ENCODE measurements at regions not wholly inside any gene's neighbourhood (a gene's known extent, or its start where the extent isn't known, plus 50 kb on each side); places are given as distances from the start of the nearest gene placed in this dataset.
A peak's percentile ranks its signal among the peaks of the same experiment; 100 is the strongest.

DNA sequence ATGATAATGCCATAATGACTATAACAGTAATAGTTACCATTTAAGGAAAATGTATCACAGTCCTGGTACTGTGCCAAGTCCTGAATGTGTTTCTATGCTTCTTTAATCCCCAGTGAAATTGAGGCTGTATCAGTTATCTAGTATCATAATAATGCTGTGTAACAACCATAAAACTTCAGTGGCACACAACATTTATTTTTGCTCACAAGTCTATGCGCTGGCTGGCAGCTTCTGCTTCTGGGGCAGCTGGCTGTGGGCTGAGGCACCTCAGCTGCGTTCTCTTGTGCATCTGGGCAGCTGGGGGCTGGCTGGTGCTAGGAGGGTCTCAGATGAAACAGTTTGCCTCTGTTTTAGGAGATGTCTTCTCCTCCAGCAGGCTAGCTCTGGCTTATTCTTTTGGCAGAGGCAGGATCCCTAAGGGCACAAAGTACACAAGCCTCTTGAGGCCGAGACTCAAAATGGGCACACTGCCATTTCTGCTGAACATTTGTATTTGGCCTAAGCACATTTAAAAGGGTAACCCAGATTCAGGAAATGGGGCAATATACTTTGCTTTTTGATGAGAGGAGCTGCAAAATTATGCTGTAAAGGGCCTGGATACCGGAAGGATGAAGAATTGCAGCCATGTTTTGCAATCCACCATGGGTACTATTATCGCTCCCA, 62.6 kb upstream of the DHX15 start:
- intact Hi-C loops (cut with micrococcal nuclease): no loop called here
- BruUV-seq (replicated peaks): no TSS peak

DNA sequence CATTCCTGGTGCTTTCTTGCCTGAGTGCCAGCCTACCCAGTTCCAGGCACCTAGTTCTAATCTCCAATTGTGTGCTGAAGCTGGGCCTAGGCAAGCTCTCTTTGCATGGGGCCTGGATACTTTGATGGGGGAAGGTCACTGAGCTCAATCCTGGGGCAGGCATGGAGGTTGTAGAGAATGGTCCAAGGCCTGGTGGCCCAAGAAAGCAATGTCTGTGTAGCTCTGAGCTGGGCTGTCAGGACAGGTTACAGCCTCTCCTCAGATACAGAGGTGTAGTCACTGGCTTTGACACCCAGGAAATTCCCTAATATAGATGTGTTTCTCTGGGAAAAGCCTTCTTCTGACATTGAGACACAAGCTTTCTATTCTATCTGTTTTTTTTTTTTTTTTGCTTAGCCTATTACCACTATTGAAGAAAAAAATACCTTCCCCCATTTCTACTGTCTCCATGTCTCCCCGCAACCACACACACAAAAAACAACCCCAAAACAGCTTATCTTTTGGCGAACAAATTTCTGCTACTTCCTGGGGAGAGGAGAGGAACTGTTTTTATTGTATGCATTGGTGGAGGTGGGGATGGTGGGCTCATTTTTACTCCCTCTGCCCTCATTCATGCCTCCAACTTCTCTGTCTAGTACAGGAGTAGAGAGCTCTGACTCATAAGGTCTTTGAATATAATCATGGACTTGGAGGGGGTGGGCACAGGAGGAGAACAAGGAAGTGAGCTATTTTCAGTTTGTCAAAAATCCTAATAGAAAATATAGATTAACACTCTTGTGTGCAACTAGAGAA, 66.7 kb upstream of the DHX15 start:
- Histone ChIP-seq H3K4me1 (ENCODE audit: insufficient read depth, low read length) (peaks cover 10% of the 10 kb centered on the region), H3K4me3 (ENCODE audit: low read length) (no peak overlapping the region), H3F3A (ENCODE audit: low read length, unreplicated experiment) (no peaks in the 10 kb centered on the region), H3K9ac (ENCODE audit: low read length) (no peak overlapping the region), H3K27ac (ENCODE audit: low read length) (no peak overlapping the region), H3K79me2 (ENCODE audit: low read length) (no peaks in the 10 kb centered on the region), H2AFZ (ENCODE audit: low read length) (no peak overlapping the region), H3K4me2 (ENCODE audit: low read length) (no peak overlapping the region), H3K9me2 (replicated peaks; ENCODE audit: low read length) (no peaks in the 10 kb centered on the region), H4K20me1 (ENCODE audit: low read length) (no peaks in the 10 kb centered on the region), H3K36me3 (ENCODE audit: low read depth, low read length) (no peaks in the 10 kb centered on the region), H3K9me3 (ENCODE audit: low read length) (no peaks in the 10 kb centered on the region), H3K27me3 (ENCODE audit: low read length) (no peaks in the 10 kb centered on the region)
- TF ChIP-seq EZH2phosphoT487 (IDR thresholded peaks at IDR 0.05; ENCODE audit: borderline replicate concordance, low read length): no peak
- TF ChIP-seq, protein P1, sequence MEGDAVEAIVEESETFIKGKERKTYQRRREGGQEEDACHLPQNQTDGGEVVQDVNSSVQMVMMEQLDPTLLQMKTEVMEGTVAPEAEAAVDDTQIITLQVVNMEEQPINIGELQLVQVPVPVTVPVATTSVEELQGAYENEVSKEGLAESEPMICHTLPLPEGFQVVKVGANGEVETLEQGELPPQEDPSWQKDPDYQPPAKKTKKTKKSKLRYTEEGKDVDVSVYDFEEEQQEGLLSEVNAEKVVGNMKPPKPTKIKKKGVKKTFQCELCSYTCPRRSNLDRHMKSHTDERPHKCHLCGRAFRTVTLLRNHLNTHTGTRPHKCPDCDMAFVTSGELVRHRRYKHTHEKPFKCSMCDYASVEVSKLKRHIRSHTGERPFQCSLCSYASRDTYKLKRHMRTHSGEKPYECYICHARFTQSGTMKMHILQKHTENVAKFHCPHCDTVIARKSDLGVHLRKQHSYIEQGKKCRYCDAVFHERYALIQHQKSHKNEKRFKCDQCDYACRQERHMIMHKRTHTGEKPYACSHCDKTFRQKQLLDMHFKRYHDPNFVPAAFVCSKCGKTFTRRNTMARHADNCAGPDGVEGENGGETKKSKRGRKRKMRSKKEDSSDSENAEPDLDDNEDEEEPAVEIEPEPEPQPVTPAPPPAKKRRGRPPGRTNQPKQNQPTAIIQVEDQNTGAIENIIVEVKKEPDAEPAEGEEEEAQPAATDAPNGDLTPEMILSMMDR (conservative IDR thresholded peaks at IDR 0.05; ENCODE audit: low read depth, low read length): no peak
- TF ChIP-seq EZH2 (IDR thresholded peaks at IDR 0.05; ENCODE audit: low read length, unreplicated experiment): no peak
- no TSS peak for BruUV-seq (replicated peaks)
- DNase-seq: no peak
- ChIA-PET POLR2A (ENCODE audit: unreplicated experiment) (no interaction called here), CTCF (no interaction called here)
- intact Hi-C loops (cut with micrococcal nuclease): no loop called here
- ATAC-seq: no peak

More for the DNA sequence above, 62.6 kb upstream of the DHX15 start:
- Histone ChIP-seq H3K9ac (ENCODE audit: low read length) (no peak overlapping the region), H3K4me1 (ENCODE audit: insufficient read depth, low read length) (peaks cover 27% of the 10 kb centered on the region), H3K36me3 (ENCODE audit: low read depth, low read length) (no peaks in the 10 kb centered on the region), H3K9me2 (replicated peaks; ENCODE audit: low read length) (no peaks in the 10 kb centered on the region), H3K4me3 (ENCODE audit: low read length) (no peak overlapping the region), H3K9me3 (ENCODE audit: low read length) (no peaks in the 10 kb centered on the region), H4K20me1 (ENCODE audit: low read length) (no peaks in the 10 kb centered on the region), H3F3A (ENCODE audit: low read length, unreplicated experiment) (no peaks in the 10 kb centered on the region), H3K27ac (ENCODE audit: low read length) (no peak overlapping the region), H3K79me2 (ENCODE audit: low read length) (no peaks in the 10 kb centered on the region), H2AFZ (ENCODE audit: low read length) (no peak overlapping the region), H3K4me2 (ENCODE audit: low read length) (no peak overlapping the region), H3K27me3 (ENCODE audit: low read length) (no peaks in the 10 kb centered on the region)
- ChIA-PET CTCF (no interaction called here), POLR2A (ENCODE audit: unreplicated experiment) (no interaction called here)
- DNase-seq (peak; percentile 7), ATAC-seq (no peak)
- no peak for TF ChIP-seq EZH2phosphoT487 (IDR thresholded peaks at IDR 0.05; ENCODE audit: borderline replicate concordance, low read length)
- no peak for TF ChIP-seq EZH2 (IDR thresholded peaks at IDR 0.05; ENCODE audit: low read length, unreplicated experiment)
- TF ChIP-seq, protein P1 (conservative IDR thresholded peaks at IDR 0.05; ENCODE audit: low read depth, low read length): no peak

DNA sequence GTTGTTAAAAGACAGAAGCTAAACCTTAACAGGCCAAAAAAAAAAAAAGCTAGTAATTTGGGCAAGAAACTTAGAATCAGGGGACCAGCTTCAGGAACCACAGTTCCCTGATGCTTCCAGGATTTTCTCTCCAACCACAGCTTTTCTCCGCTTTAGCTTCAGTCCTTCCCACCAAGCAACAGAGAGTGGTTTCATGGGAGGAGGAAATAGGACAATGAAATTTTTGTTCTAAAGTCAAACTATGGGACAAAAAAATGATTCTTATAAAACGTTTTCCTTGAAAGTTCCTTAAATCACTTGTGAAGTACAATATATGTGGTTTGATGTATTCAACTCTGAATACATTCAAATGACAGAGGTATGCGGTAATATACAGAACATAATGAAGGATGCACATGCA, 71.0 kb upstream of the DHX15 start:
- no peak overlapping the region for H3K27ac ChIP-seq (ENCODE audit: low read length)
- no peaks in the 10 kb centered on the region for H3K9me3 ChIP-seq (ENCODE audit: low read length)
- H4K20me1 ChIP-seq (ENCODE audit: low read length): no peaks in the 10 kb centered on the region
- H3K4me2 ChIP-seq (ENCODE audit: low read length): no peak overlapping the region
- TF ChIP-seq EZH2 (IDR thresholded peaks at IDR 0.05; ENCODE audit: low read length, unreplicated experiment) (no peak), EZH2phosphoT487 (IDR thresholded peaks at IDR 0.05; ENCODE audit: borderline replicate concordance, low read length) (no peak)
- TF ChIP-seq, protein P1 (conservative IDR thresholded peaks at IDR 0.05; ENCODE audit: low read depth, low read length): no peak
- H3K36me3 ChIP-seq (ENCODE audit: low read depth, low read length): no peaks in the 10 kb centered on the region
- H3F3A ChIP-seq (ENCODE audit: low read length, unreplicated experiment): no peaks in the 10 kb centered on the region
- ATAC-seq: no peak
- no peak for DNase-seq
- no peak overlapping the region for H3K9ac ChIP-seq (ENCODE audit: low read length)
- ChIA-PET CTCF (no interaction called here), POLR2A (ENCODE audit: unreplicated experiment) (no interaction called here)
- H3K79me2 ChIP-seq (ENCODE audit: low read length): no peaks in the 10 kb centered on the region
- BruUV-seq (replicated peaks): no TSS peak
- no peak overlapping the region for H2AFZ ChIP-seq (ENCODE audit: low read length)
- no peaks in the 10 kb centered on the region for H3K9me2 ChIP-seq (replicated peaks; ENCODE audit: low read length)
- no peaks in the 10 kb centered on the region for H3K27me3 ChIP-seq (ENCODE audit: low read length)
- no peak overlapping the region for H3K4me3 ChIP-seq (ENCODE audit: low read length)
- H3K4me1 ChIP-seq (ENCODE audit: insufficient read depth, low read length): peaks cover 40% of the 10 kb centered on the region
- intact Hi-C loops (cut with micrococcal nuclease): loop anchor here (5.0 kb wide), 1 partner anchor 73 kb away; the partner anchor contains the start of gene DHX15

Data from PC-3 (cell line).